HCT116 (cell line): ENCODE measurements at regions not wholly inside any gene's neighbourhood (a gene's known extent, or its start where the extent isn't known, plus 50 kb on each side); places are given as distances from the start of the nearest gene placed in this dataset.

Source experiments
- ATAC-seq: fragments of 200-7000 bp; cut with Tn5 transposase; 2 replicates; pipeline ENCODE4 v1.9.1; 2020; ENCODE audit warnings: mild to moderate bottlenecking, moderate library complexity
- BruUV-seq: library from RNA; stranded (reverse); fragments of 400-500 nt; replicated peaks from 2 replicates; lab custom pipeline; 2021; lab: Mats Ljungman, UMichigan
- CTCF ChIA-PET: fragments of 300-600 bp; sonication (Branson Sonifier 250); formaldehyde crosslinking; loops from one replicate; lab custom pipeline; 2021; ENCODE audit warnings: antibody characterized with exemption; lab: Charles Lee
- POLR2A ChIA-PET: fragments of 300-600, 350-600 bp; sonication (Branson Sonifier 250); formaldehyde crosslinking; loops from one replicate; lab custom pipeline; 2021; ENCODE audit warnings: antibody characterized with exemption; lab: Charles Lee
- RAD21 ChIA-PET, 2 experiments: fragments of 300-600 bp; sonication (Branson Sonifier 250); formaldehyde crosslinking; loops; one replicate each; lab custom pipeline; 2023; ENCODE audit warnings: low total read pairs in 2 of 2; ENCODE audit not compliant: uncharacterized antibody in 2 of 2, unreplicated experiment in 2 of 2, low non-redundant PET in 1 of 2; lab: Charles Lee
- DNase-seq: peaks from one replicate; pipeline ENCODE4 v3.0.0-alpha.2; 2010; ENCODE audit warnings: low read depth, low spot score
- H2AFZ ChIP-seq: fragments of 200-600 bp; shearing (Covaris generic), sonication (generic); 2 replicates; pipeline ENCODE4 v1.6.1; 2017; ENCODE audit warnings: low read depth, mixed run types, mixed read lengths, antibody characterized with exemption, low read length; ENCODE audit not compliant: poor library complexity, severe bottlenecking
- H3K27ac ChIP-seq: 2 replicates; pipeline ENCODE4 v1.5.1; 2012; ENCODE audit warnings: low read depth, low read length
- H3K27me3 ChIP-seq: fragments of 200-600 bp; sonication (generic); 2 replicates; pipeline ENCODE4 v1.6.1; 2016; ENCODE audit warnings: mixed run types, low read length, mixed read lengths; ENCODE audit not compliant: insufficient read depth
- H3K36me3 ChIP-seq, 2 experiments: fragments of 200-500 bp in 1 of 2; fragments of 200-600 bp in 1 of 2; sonication (Bioruptor generic) in 1 of 2; sonication (generic) in 1 of 2; 2 replicates each; pipeline versions ENCODE4 v1.5.1 to v1.6.1; 2014 to 2016; ENCODE audit warnings: low read length in 2 of 2, inconsistent platforms in 1 of 2, mixed read lengths in 1 of 2, mixed run types in 1 of 2; ENCODE audit not compliant: insufficient read depth in 2 of 2, control insufficient read depth in 1 of 2
- H3K4me1 ChIP-seq, 2 experiments: fragments of 200-600 bp in 1 of 2; sonication (generic) in 1 of 2; 2 replicates each; pipeline versions ENCODE4 v1.5.1 to v1.6.1; 2012 to 2017; ENCODE audit warnings: low read length in 2 of 2, inconsistent platforms in 1 of 2, mild to moderate bottlenecking in 1 of 2, mixed read lengths in 1 of 2, mixed run types in 1 of 2, moderate library complexity in 1 of 2; ENCODE audit not compliant: insufficient read depth in 2 of 2, control insufficient read depth in 1 of 2
- H3K4me2 ChIP-seq: fragments of 200-600 bp; sonication (generic); 2 replicates; pipeline ENCODE4 v1.6.1; 2017; ENCODE audit warnings: mixed run types, low read length, mixed read lengths
- H3K4me3 ChIP-seq, 2 experiments: fragments of 200-600 bp in 1 of 2; sonication (generic) in 1 of 2; replicated peaks in 1 of 2; 2 replicates each; pipeline ENCODE4 v1.5.1; 2011 to 2016; ENCODE audit warnings: low read length in 2 of 2, control low read depth in 1 of 2, low read depth in 1 of 2, mild to moderate bottlenecking in 1 of 2, mixed read lengths in 1 of 2, mixed run types in 1 of 2
- H3K79me2 ChIP-seq: fragments of 200-600 bp; sonication (generic); 2 replicates; pipeline ENCODE4 v1.6.1; 2017; ENCODE audit warnings: mild to moderate bottlenecking, mixed run types, low read length, moderate library complexity, mixed read lengths; ENCODE audit not compliant: insufficient read depth
- H3K9ac ChIP-seq: fragments of 200-600 bp; sonication (generic); 2 replicates; pipeline ENCODE4 v1.6.1; 2016; ENCODE audit warnings: low read length, mixed read lengths
- H3K9me2 ChIP-seq: fragments of 200-600 bp; sonication (generic), shearing (Covaris generic); 2 replicates; pipeline ENCODE4 v1.6.1; 2017; ENCODE audit warnings: mixed run types, mild to moderate bottlenecking, moderate library complexity; ENCODE audit not compliant: insufficient read depth
- H3K9me3 ChIP-seq, 2 experiments: fragments of 200-500 bp in 1 of 2; fragments of 200-600 bp in 1 of 2; sonication (Bioruptor generic) in 1 of 2; sonication (generic) in 1 of 2; 2 replicates each; pipeline ENCODE4 v1.6.1; 2014 to 2017; ENCODE audit warnings: low read length in 2 of 2, mixed read lengths in 2 of 2, inconsistent platforms in 1 of 2, low read depth in 1 of 2, mild to moderate bottlenecking in 1 of 2, mixed run types in 1 of 2, moderate library complexity in 1 of 2; ENCODE audit not compliant: control insufficient read depth in 1 of 2, insufficient read depth in 1 of 2
- H4K20me1 ChIP-seq: fragments of 200-600 bp; sonication (generic), shearing (Covaris generic); 2 replicates; pipeline ENCODE4 v1.6.1; 2017; ENCODE audit warnings: mixed run types, mild to moderate bottlenecking, moderate library complexity; ENCODE audit not compliant: insufficient read depth
- ATF3 ChIP-seq: IDR thresholded peaks from 2 replicates; pipeline ENCODE4 v1.6.1; 2012
- CTCF ChIP-seq, 3 experiments: fragments of 200-600 bp in 1 of 3; sonication (generic) in 1 of 3; IDR thresholded peaks in 2 of 3; conservative IDR thresholded peaks in 1 of 3; 2 replicates each; pipeline ENCODE4 v1.5.1; 2012 to 2017; ENCODE audit warnings: low read depth in 2 of 3, low read length in 2 of 3, antibody characterized with exemption in 1 of 3, borderline replicate concordance in 1 of 3, control low read depth in 1 of 3, mild to moderate bottlenecking in 1 of 3, mixed read lengths in 1 of 3, mixed run types in 1 of 3, moderate library complexity in 1 of 3; ENCODE audit not compliant: insufficient read depth in 1 of 3
- EGR1 ChIP-seq: IDR thresholded peaks from 2 replicates; pipeline ENCODE4 v1.6.1; 2012; ENCODE audit warnings: low read depth
- ELF1 ChIP-seq: IDR thresholded peaks from 2 replicates; pipeline ENCODE4 v1.6.1; 2012; ENCODE audit warnings: low read depth, borderline replicate concordance
- EZH2 ChIP-seq: fragments of 200-600 bp; sonication (generic); IDR thresholded peaks from 2 replicates; pipeline ENCODE4 v1.6.1; 2017; ENCODE audit warnings: antibody characterized with exemption, mixed run types
- EZH2phosphoT487 ChIP-seq: fragments of 200-600 bp; IDR thresholded peaks from 2 replicates; pipeline ENCODE4 v1.6.1; 2018; ENCODE audit warnings: antibody characterized with exemption, borderline replicate concordance
- MAX ChIP-seq: IDR thresholded peaks from 2 replicates; pipeline ENCODE4 v1.6.1; 2012
- POLR2A ChIP-seq: IDR thresholded peaks from 2 replicates; pipeline ENCODE4 v1.7.0; 2011; ENCODE audit warnings: borderline replicate concordance; ENCODE audit not compliant: insufficient read depth, insufficient read length; ENCODE audit errors: extremely low read depth
- ZBTB33 ChIP-seq: IDR thresholded peaks from 2 replicates; pipeline ENCODE4 v1.6.1; 2011; ENCODE audit warnings: mild to moderate bottlenecking, low read length, moderate library complexity; ENCODE audit not compliant: insufficient replicate concordance; ENCODE audit errors: extremely low read depth
- ZFX ChIP-seq: fragments of 450-650 bp; IDR thresholded peaks from 2 replicates; pipeline ENCODE4 v1.6.1; 2017
- intact Hi-C: fragments of 100-400 bp; cut with micrococcal nuclease; formaldehyde crosslinking; loops from 2 replicates; pipeline ENCODE4 v1.10.0; 2022

- no peak for TF ChIP-seq ATF3
- no peak for TF ChIP-seq EZH2
- no peak for TF ChIP-seq ZFX
Measured at GRCh38 chr21:41593760-41594138, 85.8 kb upstream of the TMPRSS2 start (continued).

- intact Hi-C loops = no loop called here
- POLR2A ChIA-PET = no interaction called here
- no peak overlapping the region for H3K4me3 ChIP-seq
- H3K9me2 ChIP-seq = no peaks in the 10 kb centered on the region
- DNase-seq (no peak), ATAC-seq (no peak)
- H3K27me3 ChIP-seq = peaks cover 5% of the 10 kb centered on the region; the same call in 1 of the 2 replicates
- no peak overlapping the region for H3K27ac ChIP-seq
- RAD21 ChIA-PET = no interaction called here
- no peak overlapping the region for H3K4me2 ChIP-seq
- BruUV-seq = no TSS peak
- H3K36me3 ChIP-seq = no peaks in the 10 kb centered on the region
- no peak overlapping the region for H3K9ac ChIP-seq
- CTCF ChIA-PET = no interaction called here
- TF ChIP-seq ELF1 (no peak), ZBTB33 (no peak), EZH2phosphoT487 (no peak), EGR1 (no peak), MAX (no peak), POLR2A (no peak), CTCF (IDR thresholded peaks at IDR 0.05 in 2 of 3, conservative IDR thresholded peaks at IDR 0.05 in 1 of 3; ENCODE audit: borderline replicate concordance in 1 of 3, insufficient read depth in 1 of 3, low read depth in 2 of 3, low read length in 2 of 3) (no peak), ATF3 (no peak)
- no peaks in the 10 kb centered on the region for H3K9me3 ChIP-seq
- no peak overlapping the region for H2AFZ ChIP-seq
- H3K79me2 ChIP-seq = no peaks in the 10 kb centered on the region
- no peaks in the 10 kb centered on the region for H3K4me1 ChIP-seq
- H4K20me1 ChIP-seq = no peaks in the 10 kb centered on the region
Measured at GRCh38 chr21:41593051-41593759, 85.2 kb upstream of the TMPRSS2 start.
